Stimulated activated CD8-positive, alpha-beta memory T cell treated with anti-CD3 and anti-CD28 coated beads, Interleukin-4, amount 100 ng/mL, for 1 hour (primary cell): ENCODE measurements at regions not wholly inside any gene's neighbourhood (a gene's known extent, or its start where the extent isn't known, plus 50 kb on each side); places are given as distances from the start of the nearest gene placed in this dataset.
"Not testable (repeated sequence)": the region's sequence is repeated elsewhere in the genome, so short reads cannot be mapped to it uniquely, and the experiment has no call there.

Source experiments
- DNase-seq, 2 donors: peaks; one replicate each; pipeline ENCODE4 v3.0.0-alpha.2; 2020; ENCODE audit warnings: low read depth in 2 of 2, low spot score in 1 of 2

DNA sequence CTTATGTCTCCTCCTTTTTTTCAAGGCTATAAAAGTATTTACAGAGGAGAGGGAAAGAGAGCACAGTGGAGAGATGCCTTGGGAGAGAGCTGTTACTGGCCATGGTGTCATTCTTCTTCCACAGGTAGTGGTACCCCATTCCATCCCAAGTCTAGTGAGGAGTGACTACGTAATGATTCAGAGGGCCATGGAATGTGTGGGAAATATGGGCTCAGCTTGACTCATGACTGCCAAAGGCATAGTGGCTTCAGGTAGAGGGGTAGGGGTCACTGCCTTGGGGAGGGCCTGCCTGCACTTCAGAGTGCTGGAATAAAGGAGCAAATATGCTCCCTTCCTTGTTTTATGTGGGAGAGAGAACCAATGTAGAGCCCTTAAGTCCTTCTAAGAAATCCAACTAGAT lies 620.6 kb downstream of the IRS1 start:
- DNase-seq, result no peak

DNA sequence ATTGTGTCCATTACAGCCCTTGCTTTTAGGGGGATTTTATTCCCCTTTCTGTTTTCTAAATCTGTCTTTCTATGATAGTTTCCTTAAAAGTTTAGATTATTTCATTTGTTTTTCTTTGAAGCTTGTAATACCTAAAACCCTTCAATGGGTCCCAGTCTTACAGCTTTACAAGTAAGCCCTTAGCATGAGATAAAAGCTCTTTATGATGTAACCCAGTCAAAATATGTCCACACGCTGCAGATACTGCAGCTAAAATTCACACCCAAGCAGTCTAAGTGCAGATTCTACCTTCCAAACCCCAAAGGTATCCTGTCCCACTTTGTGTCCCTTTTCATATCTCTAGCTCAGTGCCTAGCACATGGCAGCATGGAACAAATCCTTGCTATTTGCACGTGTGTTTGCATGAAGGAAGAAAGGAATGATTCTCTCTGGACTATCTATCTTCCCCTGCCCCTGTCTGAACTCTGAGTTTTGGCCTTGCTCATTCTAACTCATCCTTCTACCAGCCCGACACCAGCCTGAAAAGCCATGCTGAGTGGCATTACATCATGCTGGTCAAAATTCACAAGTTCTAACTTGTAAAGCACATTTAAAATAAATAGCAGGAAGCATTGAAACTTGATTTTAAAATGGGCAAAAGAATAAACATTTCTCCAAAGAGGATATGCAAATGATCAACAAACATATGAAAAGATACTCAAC lies 623.2 kb downstream of the IRS1 start:
- DNase-seq, result no peak

DNA sequence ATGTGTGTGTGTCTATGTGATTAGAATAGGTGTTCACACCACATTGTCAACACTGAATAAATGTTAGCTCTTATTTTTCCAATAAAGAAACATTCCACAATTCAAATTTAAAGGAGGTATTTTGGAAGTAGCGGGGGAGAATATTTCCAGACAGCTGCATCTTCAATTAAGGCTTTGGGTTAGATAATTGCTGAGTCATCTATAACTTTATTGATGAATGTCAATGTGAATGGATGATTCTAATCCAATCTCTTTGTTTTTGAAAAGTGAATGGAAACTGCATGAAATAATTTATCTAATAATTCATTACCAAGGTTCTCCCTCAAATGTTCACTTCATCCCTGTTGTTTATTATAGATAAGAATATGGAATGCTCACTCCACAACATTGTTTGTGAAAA lies 625.2 kb downstream of the IRS1 start:
- no peak for DNase-seq

DNA sequence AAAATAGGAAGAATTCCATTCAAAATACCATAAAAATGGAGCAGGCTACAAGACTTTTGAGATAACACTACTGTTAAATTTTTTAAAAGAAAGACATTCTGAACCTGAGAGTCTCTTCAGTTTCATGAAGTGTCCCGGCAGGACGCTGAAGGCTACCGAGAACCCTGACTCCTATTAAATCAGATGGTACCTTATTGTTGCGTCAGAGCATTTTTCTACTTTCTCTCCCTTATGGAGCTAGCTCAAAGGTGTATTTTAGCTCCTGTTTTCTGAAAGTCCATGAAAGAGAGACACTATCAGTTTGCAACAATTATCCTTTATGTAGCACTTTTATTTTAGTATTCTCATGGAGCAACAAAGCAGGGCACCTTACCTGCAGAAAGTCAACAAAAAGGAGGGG lies 626.7 kb downstream of the IRS1 start:
- DNase-seq, result no peak

DNA sequence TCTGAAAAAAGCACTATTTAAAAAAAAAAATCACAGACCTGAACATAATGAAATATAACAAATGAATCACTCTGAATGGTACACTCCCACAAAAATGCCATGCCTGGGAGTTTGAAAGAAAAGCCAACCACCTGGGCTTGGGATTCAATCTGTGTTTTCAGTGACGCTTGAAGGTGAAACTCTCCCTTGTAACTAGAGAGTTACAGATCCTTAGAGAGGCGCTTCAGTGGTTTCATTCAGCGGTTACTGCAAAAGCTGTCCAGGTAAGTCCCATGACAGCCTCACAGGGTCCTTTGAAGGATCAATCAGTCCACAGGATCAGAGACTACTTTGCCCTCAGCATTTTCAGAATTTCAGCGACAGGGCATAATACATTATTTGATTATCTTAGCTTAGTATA lies 627.3 kb downstream of the IRS1 start:
- DNase-seq, result no peak

DNA sequence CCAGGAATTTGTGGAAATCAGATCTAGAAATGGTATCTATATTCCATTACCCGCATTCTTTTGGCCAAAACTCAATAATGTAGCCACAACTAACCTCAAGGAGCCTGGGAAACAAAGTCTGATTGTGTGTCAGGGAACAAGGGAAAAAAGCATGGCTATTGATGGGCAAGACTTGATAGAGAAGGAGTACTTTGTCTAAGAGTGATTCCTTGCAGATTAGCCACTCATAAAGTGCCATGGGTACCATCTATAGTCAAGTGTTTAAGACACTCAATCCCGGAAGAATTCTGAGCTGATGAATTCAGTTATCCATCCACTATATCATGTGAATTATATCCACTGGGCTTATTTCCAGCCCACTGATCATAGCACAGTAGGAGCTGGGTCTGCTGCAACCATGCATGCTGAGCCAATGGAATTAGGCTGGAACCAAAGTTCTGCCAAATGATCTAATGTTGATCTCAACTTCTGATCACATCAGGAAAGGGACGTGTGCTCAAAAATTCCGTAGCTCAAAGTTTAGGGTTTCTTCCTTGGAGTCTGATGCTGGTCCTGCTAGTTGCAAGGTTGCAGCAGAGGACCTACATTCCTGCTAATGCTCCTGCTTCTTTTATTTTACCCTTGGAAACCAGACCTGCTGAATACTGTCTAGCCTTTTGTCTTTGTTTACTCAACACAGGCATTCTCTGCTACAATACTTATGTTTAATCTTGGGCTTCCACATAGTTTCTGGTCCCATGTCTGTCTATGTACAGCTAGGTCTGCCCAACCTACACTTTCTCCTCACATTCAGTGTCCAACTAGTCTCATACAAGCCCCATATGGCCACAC lies 629.7 kb downstream of the IRS1 start:
- DNase-seq, result no peak

DNA sequence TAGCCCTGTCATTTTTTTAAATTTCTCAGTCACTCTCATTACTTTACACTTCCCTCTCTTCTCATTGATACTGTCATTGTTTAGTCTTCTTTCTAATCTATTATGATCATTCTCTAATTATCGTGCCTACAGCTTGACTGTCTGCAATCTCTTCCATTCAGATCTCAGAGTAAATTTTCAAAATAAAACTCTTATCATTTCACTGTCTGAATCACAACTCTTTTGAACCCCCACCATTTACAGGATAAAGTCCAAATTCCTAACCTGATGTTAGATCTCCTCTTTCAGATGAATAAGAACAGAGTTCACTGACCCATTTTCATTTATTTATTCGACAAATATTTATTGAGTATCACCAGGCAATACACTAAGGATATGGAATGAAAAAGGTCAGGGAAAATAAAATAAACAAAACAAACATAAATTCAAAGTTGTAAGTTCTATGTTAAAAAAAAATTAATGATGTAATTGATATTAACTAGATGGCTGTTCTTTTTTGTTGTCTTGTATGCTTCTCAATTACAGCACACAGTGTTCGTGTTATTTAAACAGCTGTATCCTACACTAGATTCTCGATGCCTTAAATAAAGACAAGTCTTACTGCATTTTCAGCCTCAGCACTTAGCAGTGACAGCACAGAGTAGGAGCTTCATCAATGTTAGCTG lies 631.0 kb downstream of the IRS1 start:
- DNase-seq, result no peak

DNA sequence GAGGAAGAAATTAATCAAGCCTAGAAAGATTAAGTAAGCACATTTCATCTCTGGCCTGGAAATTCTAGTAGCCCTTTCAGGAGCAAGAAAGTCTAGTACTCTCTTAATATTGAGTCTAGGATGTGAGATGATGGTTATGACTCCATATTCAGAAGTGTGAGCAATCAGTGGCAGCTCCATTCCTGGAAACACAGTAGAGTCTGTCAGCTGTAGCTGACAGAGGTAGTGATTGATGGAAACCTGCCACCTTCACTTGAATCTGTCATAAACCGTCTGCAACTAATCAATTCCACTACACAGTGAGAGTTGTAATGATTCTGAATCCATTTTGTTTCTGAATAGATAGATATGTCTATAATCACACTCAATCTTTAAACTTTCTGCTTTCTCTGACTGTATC lies 635.1 kb downstream of the IRS1 start:
- DNase-seq, result no peak

DNA sequence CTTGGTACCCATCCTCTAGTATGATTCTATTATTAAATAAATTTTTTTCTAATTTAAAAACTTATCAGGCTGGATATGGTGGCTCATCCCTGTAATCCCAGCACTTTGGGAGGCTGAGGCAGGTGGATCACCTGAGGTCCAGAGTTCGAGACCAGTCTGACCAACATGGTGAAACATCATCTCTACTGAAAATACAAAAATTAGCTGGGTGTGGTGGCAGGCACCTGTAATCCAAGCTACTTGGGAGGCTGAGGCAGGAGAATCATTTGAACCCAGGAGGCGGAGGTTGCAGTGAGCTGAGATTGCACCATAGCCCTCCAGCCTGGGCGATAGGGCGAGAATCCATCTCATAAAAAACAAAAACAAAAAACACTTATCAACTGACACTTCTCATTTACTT lies 639.0 kb downstream of the IRS1 start:
- DNase-seq, result not testable (repeated sequence)

DNA sequence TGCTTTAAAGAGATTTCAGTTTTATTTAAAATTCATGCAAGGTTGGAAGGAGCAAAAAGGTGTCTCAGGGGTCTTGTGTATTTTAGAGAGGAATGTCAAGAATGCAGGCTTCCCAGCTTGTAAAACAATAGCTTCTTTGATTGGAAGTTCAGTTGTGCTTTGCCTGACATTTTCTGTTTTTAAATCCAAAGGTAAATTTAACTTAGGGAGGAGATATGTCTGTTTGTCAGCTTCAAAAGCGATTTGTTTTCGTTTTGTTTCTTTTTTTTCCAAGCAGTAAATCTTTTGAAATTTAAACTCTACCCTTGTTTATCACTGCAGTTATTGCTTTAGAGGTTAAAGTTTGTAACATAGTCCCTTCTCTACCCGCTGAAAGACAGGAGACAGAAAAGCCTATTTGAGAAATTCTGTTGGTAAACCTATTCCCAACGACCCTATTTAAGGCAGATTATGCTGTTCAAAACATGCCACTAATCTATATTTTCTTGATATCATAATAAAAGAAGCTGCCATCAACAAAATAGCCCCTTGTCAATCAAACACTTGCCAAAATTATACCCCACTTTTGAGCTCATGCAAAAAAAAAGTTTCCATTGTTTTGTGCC lies 639.6 kb downstream of the IRS1 start:
- DNase-seq, result no peak

DNA sequence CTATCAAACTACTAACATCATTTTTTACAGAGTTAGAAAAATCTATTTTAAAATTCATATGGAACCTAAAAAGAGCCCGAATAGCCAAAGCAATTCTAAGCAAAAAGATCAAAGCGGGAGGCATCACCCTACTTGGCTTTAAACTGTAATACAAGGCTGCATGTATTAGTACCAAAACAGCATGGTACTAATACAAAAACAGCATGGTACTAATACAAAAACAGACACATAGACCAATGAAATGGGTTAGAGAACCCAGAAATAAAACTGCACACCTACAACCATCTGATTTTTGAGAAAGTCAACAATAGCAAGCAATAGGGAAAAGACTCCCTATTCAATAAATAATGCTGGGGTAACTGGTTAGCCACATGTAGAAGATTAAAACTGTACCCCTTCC lies 640.7 kb downstream of the IRS1 start:
- DNase-seq, result no peak

DNA sequence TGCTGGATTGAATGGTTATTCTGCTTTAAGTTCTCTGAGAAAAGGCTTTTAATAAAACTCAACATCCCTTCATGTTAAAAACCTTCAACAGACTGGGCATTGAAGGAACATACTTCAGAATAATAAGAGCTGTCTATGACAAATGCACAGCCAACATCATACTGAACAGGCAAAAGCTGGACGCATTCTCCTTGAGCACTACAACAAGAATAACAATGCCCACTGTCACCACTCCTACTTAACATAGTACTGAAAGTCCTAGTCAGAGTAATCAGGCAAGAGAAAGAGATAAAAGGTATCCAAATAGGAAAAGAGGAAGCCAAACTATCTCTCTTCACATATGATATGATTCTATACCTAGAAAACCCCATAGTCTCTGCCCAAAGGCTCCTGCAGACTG lies 641.4 kb downstream of the IRS1 start:
- DNase-seq, result no peak

DNA sequence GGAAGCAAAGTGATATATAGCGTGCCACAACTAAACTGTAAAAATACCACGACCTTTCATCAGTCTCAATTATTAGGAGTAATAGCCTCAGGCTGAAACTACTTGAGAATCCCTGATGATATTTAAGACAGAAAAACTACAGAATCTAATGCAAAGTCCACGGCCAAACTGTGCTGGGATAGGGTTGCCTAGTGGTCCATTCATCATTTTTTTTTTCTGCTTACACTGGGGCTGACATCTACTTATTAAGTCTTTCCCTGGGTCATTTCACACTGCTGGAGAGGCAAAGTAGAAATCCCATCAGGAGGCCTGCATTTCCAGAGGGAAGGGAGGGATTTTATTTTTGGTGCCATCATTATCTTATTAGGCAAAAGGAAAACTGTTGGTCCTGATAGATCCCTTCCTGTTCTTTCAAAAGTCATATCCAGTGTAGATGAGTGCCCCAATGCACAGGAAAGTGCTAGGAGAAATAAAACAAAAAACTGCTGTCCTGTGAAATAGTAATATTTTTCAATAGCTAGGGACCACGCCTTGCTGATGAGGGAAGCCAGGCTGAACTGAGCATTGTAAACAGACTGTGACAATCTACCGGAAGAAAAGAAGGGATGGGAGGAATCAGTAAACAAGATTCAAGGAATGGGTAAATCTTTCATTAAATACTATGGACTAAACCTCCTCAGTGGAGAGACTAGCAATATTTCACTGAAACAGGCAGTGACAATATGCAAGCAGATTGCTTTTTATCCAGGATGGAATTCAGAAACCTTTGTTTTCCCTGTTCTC lies 644.3 kb downstream of the IRS1 start:
- DNase-seq, result no peak

DNA sequence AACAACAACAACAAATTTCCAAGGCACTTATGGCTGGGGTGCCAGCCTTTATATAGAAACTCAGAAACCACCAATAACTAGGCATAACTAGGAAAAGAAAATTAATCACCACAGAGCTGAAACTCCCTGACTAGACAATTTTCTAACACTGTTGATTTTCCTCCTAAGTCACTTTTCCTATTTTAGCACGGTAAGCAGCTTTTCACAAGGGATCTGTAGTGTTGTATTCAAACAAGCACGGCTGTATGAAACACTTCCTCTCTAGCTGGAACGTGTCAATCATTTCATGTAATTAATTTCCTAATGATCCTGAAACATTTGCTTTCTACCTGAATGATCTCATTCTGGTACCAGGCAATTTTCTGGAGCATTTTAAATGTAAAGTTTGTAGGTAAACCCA lies 645.0 kb downstream of the IRS1 start:
- DNase-seq, result no peak

DNA sequence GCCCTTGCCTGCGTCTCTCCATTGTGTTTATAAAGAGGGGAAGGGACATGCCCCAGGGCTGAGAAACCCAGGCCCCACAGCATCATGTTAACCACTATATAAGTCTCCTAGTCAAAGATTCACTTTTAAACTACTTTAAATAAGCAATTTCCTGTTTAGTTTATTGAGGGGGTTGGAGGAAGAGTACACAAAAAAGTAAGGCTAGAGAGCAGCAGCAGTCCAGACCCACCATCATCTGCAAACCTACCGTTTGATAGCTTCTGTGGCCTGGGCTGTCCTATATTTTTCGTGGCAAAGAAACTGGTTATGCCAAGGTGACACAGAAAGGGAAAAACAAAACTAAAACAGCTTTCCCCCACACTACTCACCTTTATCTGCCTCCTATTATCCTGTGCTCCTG lies 646.1 kb downstream of the IRS1 start:
- DNase-seq, result no peak

DNA sequence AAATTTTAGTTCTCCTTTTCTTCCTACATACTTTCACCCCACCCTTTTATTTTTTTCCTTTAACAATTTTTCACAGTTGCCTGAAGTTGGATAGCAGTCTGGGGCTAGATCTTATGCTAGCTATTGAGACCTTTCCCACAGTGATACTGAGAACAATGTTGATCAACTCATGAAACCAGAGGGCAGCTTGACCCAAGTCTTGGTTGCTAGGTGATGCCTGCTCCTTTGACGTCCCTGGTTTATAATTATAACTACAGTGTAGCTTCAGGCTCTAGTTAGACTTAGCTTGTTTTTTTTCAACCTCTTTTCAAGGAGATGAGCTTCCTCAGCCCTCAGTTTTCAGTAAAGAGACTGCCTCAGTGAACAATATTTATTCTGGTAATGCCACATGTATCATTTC lies 648.5 kb downstream of the IRS1 start:
- DNase-seq, result no peak

DNA sequence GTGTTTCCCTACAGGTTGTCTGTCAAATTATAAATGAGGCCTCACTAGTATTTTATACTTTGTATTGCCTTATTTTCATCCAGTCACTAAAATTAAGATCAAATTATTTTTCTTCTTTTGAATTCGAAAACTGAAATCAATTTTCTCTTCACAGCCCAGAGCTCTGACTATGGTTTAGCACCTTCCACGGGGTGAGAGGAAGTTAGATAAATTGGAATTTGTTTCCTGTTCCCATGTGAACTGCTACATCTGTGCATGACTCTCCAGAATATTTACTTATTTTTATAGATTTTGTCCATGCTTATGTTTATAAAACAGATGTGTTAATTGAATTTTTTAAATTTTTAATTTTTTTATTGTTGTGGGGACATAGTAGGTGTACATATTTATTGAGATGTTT lies 656.5 kb downstream of the IRS1 start:
- DNase-seq, result no peak

DNA sequence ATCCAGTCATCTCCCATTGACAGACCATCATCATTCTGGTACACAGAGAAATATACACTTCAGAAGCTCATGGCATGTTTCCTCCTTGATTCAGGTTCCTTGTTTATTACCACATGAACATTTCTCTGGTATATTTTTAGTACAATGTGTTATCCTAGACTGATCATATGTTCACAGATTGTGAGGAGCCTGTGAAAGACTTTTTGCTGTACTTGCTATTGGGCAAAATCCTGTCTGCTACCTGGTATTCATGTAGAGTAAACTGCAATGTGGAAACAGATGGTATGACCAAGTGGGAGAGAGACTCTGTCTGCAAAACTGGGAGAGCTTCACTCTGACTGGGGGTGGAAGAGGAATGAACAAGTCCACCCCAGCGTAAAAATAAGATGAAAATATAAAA lies 657.2 kb downstream of the IRS1 start:
- no peak for DNase-seq

DNA sequence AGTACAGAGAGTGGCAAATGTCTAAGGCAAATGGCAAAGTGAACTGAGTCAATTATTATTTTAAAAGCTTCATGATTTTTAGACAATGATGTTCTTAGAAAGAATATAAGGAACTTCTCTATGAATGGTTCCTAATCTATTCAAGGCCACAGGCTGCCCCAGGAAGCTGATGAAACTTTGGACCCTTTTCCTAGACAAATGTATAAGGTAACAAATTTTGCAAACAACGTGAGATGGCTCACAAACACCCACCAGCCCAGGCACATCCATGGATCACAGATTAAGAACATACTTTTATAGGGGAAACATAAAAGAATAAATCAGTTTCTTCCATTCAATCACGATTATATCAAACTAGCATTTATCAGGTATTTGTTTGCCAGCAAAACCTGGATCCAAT lies 659.0 kb downstream of the IRS1 start:
- DNase-seq, result no peak

DNA sequence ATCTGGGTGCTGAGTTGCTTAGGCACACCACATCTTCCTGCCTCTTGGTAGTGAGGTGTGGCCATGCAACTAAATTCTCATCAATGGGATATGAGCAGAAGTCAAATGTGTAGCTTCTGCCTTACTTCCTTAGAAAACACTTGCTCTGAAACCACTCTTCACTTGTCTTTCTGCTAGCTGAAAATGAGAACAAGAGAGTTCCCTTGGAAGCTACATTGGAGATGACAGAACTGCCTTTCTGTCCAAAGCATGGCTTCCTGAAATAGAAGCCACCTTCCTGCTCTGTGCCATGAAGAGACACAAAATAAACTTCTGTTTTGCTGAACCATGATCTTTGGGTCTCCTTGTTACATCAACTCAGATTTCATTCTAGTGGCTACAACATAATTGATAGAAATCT lies 659.9 kb downstream of the IRS1 start:
- no peak for DNase-seq

DNA sequence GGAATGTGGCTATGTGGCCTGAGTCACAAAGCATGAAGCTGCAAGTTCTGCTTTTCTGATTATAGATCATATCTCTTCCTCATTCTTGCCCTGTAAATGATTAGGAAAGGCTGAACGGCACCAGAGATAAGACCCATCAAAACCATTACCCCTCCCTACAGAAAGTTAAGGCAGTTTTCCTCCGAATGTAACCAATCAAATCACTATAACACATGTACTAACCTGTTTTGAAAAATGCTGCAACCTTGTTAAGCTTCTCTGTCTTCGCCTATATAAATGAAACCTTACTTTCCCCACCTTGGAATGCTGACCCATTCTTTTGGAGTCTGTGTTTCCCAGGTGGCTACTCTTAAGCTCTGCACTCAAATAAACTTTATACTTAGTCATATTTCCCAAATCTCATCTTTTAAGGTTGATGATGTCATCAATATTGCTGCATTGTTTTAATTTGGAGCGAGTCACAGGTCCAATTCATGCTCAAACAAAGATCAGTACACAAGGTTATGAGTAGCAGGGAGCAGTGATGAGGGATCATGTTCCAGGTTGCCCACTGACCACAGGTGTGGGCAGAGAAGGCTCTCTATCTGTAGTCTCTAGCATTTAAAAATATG lies 662.3 kb downstream of the IRS1 start:
- no peak for DNase-seq
